Sigmoid colon (tissue), 6 donors: ENCODE measurements at regions not wholly inside any gene's neighbourhood (a gene's known extent, or its start where the extent isn't known, plus 50 kb on each side); places are given as distances from the start of the nearest gene placed in this dataset.

ENCODE experiments used
- DNase-seq: peaks from one replicate; pipeline ENCODE4 v3.0.0-alpha.2; 2019
- H3K27ac ChIP-seq, 4 donors: fragments of 200-600 bp; sonication (generic); one replicate each; pipeline ENCODE4 v1.5.1; 2016 to 2019; ENCODE audit warnings: mild to moderate bottlenecking in 1 of 4
- H3K27me3 ChIP-seq, 3 donors: fragments of 200-600 bp; sonication (generic); one replicate each; pipeline ENCODE4 v1.5.1; 2019; ENCODE audit warnings: mild to moderate bottlenecking in 1 of 3
- H3K36me3 ChIP-seq, 4 donors: fragments of 200-600 bp; sonication (generic); one replicate each; pipeline ENCODE4 v1.5.1; 2016 to 2019
- H3K4me1 ChIP-seq, 4 donors: fragments of 200-600 bp; sonication (generic); one replicate each; pipeline ENCODE4 v1.5.1; 2017 to 2019
- H3K4me3 ChIP-seq, 4 donors: fragments of 200-600 bp; sonication (generic); one replicate each; pipeline ENCODE4 v1.5.1; 2017 to 2019; ENCODE audit warnings: mild to moderate bottlenecking in 2 of 4, moderate library complexity in 1 of 4
- H3K9me3 ChIP-seq, 4 donors: fragments of 200-600 bp in 3 of 4; sonication (generic) in 3 of 4; one replicate each; pipeline versions ENCODE4 v1.5.1 to v1.6.1; 2013 to 2019
- CTCF ChIP-seq, 4 experiments: fragments of 450-650 bp in 3 of 4; fragments of 200-600 bp in 1 of 4; IDR thresholded peaks; one replicate each; pipeline ENCODE4 v1.5.1; 2016 to 2019; ENCODE audit warnings: antibody characterized with exemption in 4 of 4, mild to moderate bottlenecking in 3 of 4, moderate library complexity in 2 of 4
- EP300 ChIP-seq, 4 donors: sonication (generic); formaldehyde crosslinking; IDR thresholded peaks; one replicate each; pipeline ENCODE4 v1.6.1; 2017; ENCODE audit warnings: antibody characterized with exemption in 4 of 4
- POLR2A ChIP-seq, 2 donors: fragments of 450-650 bp; IDR thresholded peaks; one replicate each; pipeline ENCODE4 v1.6.1; 2016; ENCODE audit warnings: antibody characterized with exemption in 2 of 2, mild to moderate bottlenecking in 2 of 2, moderate library complexity in 2 of 2
- POLR2AphosphoS5 ChIP-seq, 4 donors: sonication (generic); formaldehyde crosslinking; IDR thresholded peaks; one replicate each; pipeline ENCODE4 v1.6.1; 2017; ENCODE audit warnings: antibody characterized with exemption in 4 of 4
- WGBS, 2 donors: extraction: QIAGEN DNeasy Blood & Tissue Kit; methylation state at CpG; one replicate each; pipeline ENCODE4 v1.1.7; 2013; 5-methylcytosine and 5-hydroxymethylcytosine counted together
- intact Hi-C: fragments of 100-400 bp; cut with DNase I; formaldehyde crosslinking; loops from one replicate; pipeline ENCODE4 v1.15.1; 2023
- donor health status: healthy with polysubstance abuse.
- donor health status: healthy.

- H3K4me3 ChIP-seq, result no peak overlapping the region
- 23 to 59% methylated on average over 2 of the region's 2 CpGs for WGBS, 2 donors
- H3K36me3 ChIP-seq, result no peaks in the 10 kb centered on the region
- H3K9me3 ChIP-seq, result no peaks in the 10 kb centered on the region
- no peak for DNase-seq
- H3K4me1 ChIP-seq, result no peaks in the 10 kb centered on the region
- no peak overlapping the region for H3K27ac ChIP-seq
- no peak for TF ChIP-seq EP300 (IDR thresholded peaks at IDR 0.05)
- no peak for TF ChIP-seq POLR2AphosphoS5 (IDR thresholded peaks at IDR 0.05)
- no peak for TF ChIP-seq POLR2A (IDR thresholded peaks at IDR 0.05)
- no peak for TF ChIP-seq CTCF (IDR thresholded peaks at IDR 0.05)
- H3K27me3 ChIP-seq, result no peaks in the 10 kb centered on the region
- intact Hi-C loops, result no loop called here
Measured at GRCh38 chr6:78594668-78595066, 272.7 kb upstream of the IRAK1BP1 start.

GRCh38 chr6:78597966-78598365, 269.4 kb upstream of the IRAK1BP1 start:
- no peak overlapping the region for H3K27ac ChIP-seq
- no peak for DNase-seq
- no peaks in the 10 kb centered on the region for H3K27me3 ChIP-seq
- H3K9me3 ChIP-seq, result no peaks in the 10 kb centered on the region
- TF ChIP-seq POLR2A (IDR thresholded peaks at IDR 0.05) (no peak), EP300 (IDR thresholded peaks at IDR 0.05) (no peak), POLR2AphosphoS5 (IDR thresholded peaks at IDR 0.05) (no peak), CTCF (IDR thresholded peaks at IDR 0.05) (no peak)
- no peak overlapping the region for H3K4me3 ChIP-seq
- no peaks in the 10 kb centered on the region for H3K36me3 ChIP-seq
- H3K4me1 ChIP-seq, result no peaks in the 10 kb centered on the region
- intact Hi-C loops, result no loop called here
- 91% methylated on average over 5 of the region's 5 CpGs for WGBS, 2 donors

GRCh38 chr6:78598966-78599365, 268.4 kb upstream of the IRAK1BP1 start:
- Histone ChIP-seq H3K27ac (peak overlapping the region in 1 of 4 donors; percentile 17), H3K27me3 (no peaks in the 10 kb centered on the region), H3K4me3 (no peak overlapping the region), H3K36me3 (no peaks in the 10 kb centered on the region), H3K9me3 (no peaks in the 10 kb centered on the region), H3K4me1 (no peaks in the 10 kb centered on the region)
- 54 to 78% methylated on average over 1 of the region's 1 CpG for WGBS, 2 donors
- intact Hi-C loops, result no loop called here
- no peak for TF ChIP-seq POLR2A (IDR thresholded peaks at IDR 0.05)
- peak in 1 of 4 donors; percentile 26 for TF ChIP-seq POLR2AphosphoS5 (IDR thresholded peaks at IDR 0.05)
- DNase-seq, result no peak

GRCh38 chr6:78599526-78599925, 267.8 kb upstream of the IRAK1BP1 start:
- Histone ChIP-seq H3K36me3 (no peaks in the 10 kb centered on the region), H3K4me3 (no peak overlapping the region), H3K27ac (peak overlapping the region in 1 of 4 donors; percentile 17), H3K4me1 (no peaks in the 10 kb centered on the region), H3K9me3 (no peaks in the 10 kb centered on the region), H3K27me3 (no peaks in the 10 kb centered on the region)
- no peak for DNase-seq
- TF ChIP-seq EP300 (IDR thresholded peaks at IDR 0.05), result no peak
- no peak for TF ChIP-seq CTCF (IDR thresholded peaks at IDR 0.05)
- TF ChIP-seq POLR2AphosphoS5 (IDR thresholded peaks at IDR 0.05), result no peak
- intact Hi-C loops, result no loop called here
- WGBS, 2 donors, result 79 to 93% methylated on average over 2 of the region's 2 CpGs

- H3K9me3 ChIP-seq, result no peaks in the 10 kb centered on the region
- WGBS, 2 donors, result 41 to 76% methylated on average over 2 of the region's 2 CpGs
- H3K27me3 ChIP-seq, result no peaks in the 10 kb centered on the region
- H3K36me3 ChIP-seq, result no peaks in the 10 kb centered on the region
- no peak overlapping the region for H3K27ac ChIP-seq
- TF ChIP-seq EP300 (IDR thresholded peaks at IDR 0.05), result no peak
- no peak for TF ChIP-seq POLR2A (IDR thresholded peaks at IDR 0.05)
- TF ChIP-seq CTCF (IDR thresholded peaks at IDR 0.05), result no peak
- TF ChIP-seq POLR2AphosphoS5 (IDR thresholded peaks at IDR 0.05), result no peak
- H3K4me3 ChIP-seq, result no peak overlapping the region
- intact Hi-C loops, result no loop called here
- DNase-seq, result no peak
- H3K4me1 ChIP-seq, result peaks cover 0 to 6% (median 3%) of the 10 kb centered on the region in 4 donors
Measured at GRCh38 chr6:78605909-78606446, 261.4 kb upstream of the IRAK1BP1 start.
